ENCODE measurements at regions not wholly inside any gene's neighbourhood (a gene's known extent, or its start where the extent isn't known, plus 50 kb on each side); places are given as distances from the start of the nearest gene placed in this dataset.

GRCh38 chr14:78106381-78106780, 63.8 kb upstream of the NRXN3 start:
- Histone ChIP-seq H2BK15ac (ENCODE audit: low read depth, low read length) (no peak overlapping the region), H3K79me1 (ENCODE audit: insufficient read depth, low read depth, low read length, poor library complexity, severe bottlenecking) (no peaks in the 10 kb centered on the region), H2BK12ac (ENCODE audit: insufficient read length, low read depth, low read length) (no peak overlapping the region), H3K56ac (ENCODE audit: insufficient read length, low read depth, low read length) (no peak overlapping the region), H4K8ac (replicated peaks; ENCODE audit: insufficient read length, low read depth, low read length) (no peak overlapping the region), H3T11ph (ENCODE audit: low read length) (no peak overlapping the region), H3K9ac (ENCODE audit: extremely low read depth, insufficient read length, low read length) (no peak overlapping the region), H2AFZ (ENCODE audit: low read length) (no peak overlapping the region), H3K9me3 (ENCODE audit: control insufficient read depth, low read depth, low read length) (no peaks in the 10 kb centered on the region), H3K27me3 (ENCODE audit: insufficient read depth, low read length) (no peaks in the 10 kb centered on the region), H2BK5ac (ENCODE audit: insufficient read length, low read length) (no peak overlapping the region), H3K23ac (ENCODE audit: insufficient read length, low read depth, low read length) (no peak overlapping the region), H4K20me1 (ENCODE audit: control insufficient read depth, insufficient read depth, insufficient read length) (no peaks in the 10 kb centered on the region), H3K14ac (ENCODE audit: insufficient read depth, low read length) (no peak overlapping the region), H4K91ac (ENCODE audit: insufficient read length, low read depth, low read length) (no peak overlapping the region), H2BK20ac (ENCODE audit: low read depth, low read length, poor library complexity, severe bottlenecking) (no peak overlapping the region), H3K23me2 (ENCODE audit: insufficient read length, low read depth, low read length, poor library complexity, severe bottlenecking) (no peaks in the 10 kb centered on the region), H3K4me1 (ENCODE audit: insufficient read depth, low read length) (no peaks in the 10 kb centered on the region), H3K4ac (ENCODE audit: low read depth, low read length) (no peak overlapping the region), H2AK5ac (ENCODE audit: insufficient read length, low read length) (no peak overlapping the region), H2BK120ac (ENCODE audit: low read depth, low read length, poor library complexity, severe bottlenecking) (no peak overlapping the region), H3K4me2 (ENCODE audit: insufficient read depth, insufficient read length, low read length) (no peak overlapping the region), H4K5ac (ENCODE audit: insufficient read length, low read depth, low read length) (no peak overlapping the region), H3K79me2 (ENCODE audit: insufficient read depth, low read length) (no peaks in the 10 kb centered on the region), H3K27ac (ENCODE audit: insufficient read length, low read depth, low read length) (no peak overlapping the region), H3K18ac (ENCODE audit: insufficient read length, low read depth, low read length) (no peak overlapping the region)
- Mint-ChIP-seq H3K27me3 (ENCODE audit: low read depth) (peaks cover 1% of the 10 kb centered on the region; the same call in 1 of the 2 replicates), H3K4me3 (no peak overlapping the region), H3K9me3 (no peaks in the 10 kb centered on the region; a peak in 1 of 5 replicates), H3K27ac (no peak overlapping the region), H3K36me3 (ENCODE audit: insufficient read depth in 1 of 3, low read depth in 3 of 3) (no peaks in the 10 kb centered on the region), H3K4me1 (peaks cover 0 to 8% of the 10 kb centered on the region in 2 experiments; a peak in 2 of 4 replicates)
- WGBS (ENCODE audit: extremely low coverage, insufficient read length, low lambda C conversion rate), result no CpG with 5 or more reads among the region's 2 CpGs
- TF ChIP-seq CTCF (conservative IDR thresholded peaks at IDR 0.05), result no peak
- DNase-seq, result no peak
